BJ (cell line): ENCODE measurements at regions not wholly inside any gene's neighbourhood (a gene's known extent, or its start where the extent isn't known, plus 50 kb on each side); places are given as distances from the start of the nearest gene placed in this dataset.

Experiments used
- CTCF ChIA-PET: fragments of 350-600 bp; formaldehyde crosslinking; extraction: SDS; loops from one replicate; lab custom pipeline; 2021; ENCODE audit warnings: antibody characterized with exemption, inconsistent platforms; lab: Yijun Ruan, JAX
- POLR2A ChIA-PET: fragments of 300-600 bp; sonication (Branson Sonifier 250); formaldehyde crosslinking; extraction: SDS; loops from one replicate; lab custom pipeline; 2021; ENCODE audit warnings: antibody characterized with exemption; lab: Charles Lee
- DNase-seq: peaks from one replicate; pipeline ENCODE4 v3.0.0-alpha.2; 2011; ENCODE audit warnings: low read depth
- H3K27me3 ChIP-seq: 2 replicates; pipeline ENCODE4 v1.6.0; 2011; ENCODE audit warnings: low read length; ENCODE audit not compliant: control insufficient read depth, insufficient read depth
- H3K36me3 ChIP-seq: 2 replicates; pipeline ENCODE4 v1.5.1; 2011; ENCODE audit warnings: low read length; ENCODE audit not compliant: control insufficient read depth, insufficient read depth
- H3K4me3 ChIP-seq: 2 replicates; pipeline ENCODE4 v1.5.1; 2011; ENCODE audit warnings: low read depth, mild to moderate bottlenecking, control low read depth, low read length
- TF ChIP-seq, protein P1 (sequence below): IDR thresholded peaks from 2 replicates; pipeline ENCODE4 v1.5.1; 2011; ENCODE audit warnings: low read depth, mild to moderate bottlenecking, control low read depth, inconsistent platforms, low read length, moderate library complexity; ENCODE audit not compliant: insufficient read depth

DNA sequence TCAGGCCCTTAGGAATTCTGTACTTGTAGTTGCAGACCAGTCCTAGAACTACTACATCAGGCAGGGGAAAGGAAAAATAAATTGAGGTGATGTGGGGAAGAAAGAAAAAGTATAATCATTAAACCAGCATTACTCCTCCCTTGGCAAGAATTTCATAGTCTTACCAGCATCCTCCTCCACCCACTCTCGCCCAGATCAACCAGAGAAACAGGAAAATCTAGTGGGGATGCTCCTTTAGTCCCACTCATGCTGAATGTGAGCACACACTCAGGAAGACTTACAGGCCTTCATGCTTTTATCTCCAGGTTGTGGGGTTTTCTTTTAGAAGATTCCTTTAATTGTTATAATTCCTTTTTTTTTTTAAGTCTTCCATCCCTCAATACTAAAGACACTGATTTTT lies 129.3 kb upstream of the CCDC150 start:
- TF ChIP-seq, protein P1, sequence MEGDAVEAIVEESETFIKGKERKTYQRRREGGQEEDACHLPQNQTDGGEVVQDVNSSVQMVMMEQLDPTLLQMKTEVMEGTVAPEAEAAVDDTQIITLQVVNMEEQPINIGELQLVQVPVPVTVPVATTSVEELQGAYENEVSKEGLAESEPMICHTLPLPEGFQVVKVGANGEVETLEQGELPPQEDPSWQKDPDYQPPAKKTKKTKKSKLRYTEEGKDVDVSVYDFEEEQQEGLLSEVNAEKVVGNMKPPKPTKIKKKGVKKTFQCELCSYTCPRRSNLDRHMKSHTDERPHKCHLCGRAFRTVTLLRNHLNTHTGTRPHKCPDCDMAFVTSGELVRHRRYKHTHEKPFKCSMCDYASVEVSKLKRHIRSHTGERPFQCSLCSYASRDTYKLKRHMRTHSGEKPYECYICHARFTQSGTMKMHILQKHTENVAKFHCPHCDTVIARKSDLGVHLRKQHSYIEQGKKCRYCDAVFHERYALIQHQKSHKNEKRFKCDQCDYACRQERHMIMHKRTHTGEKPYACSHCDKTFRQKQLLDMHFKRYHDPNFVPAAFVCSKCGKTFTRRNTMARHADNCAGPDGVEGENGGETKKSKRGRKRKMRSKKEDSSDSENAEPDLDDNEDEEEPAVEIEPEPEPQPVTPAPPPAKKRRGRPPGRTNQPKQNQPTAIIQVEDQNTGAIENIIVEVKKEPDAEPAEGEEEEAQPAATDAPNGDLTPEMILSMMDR = no peak
- POLR2A ChIA-PET = no interaction called here
- CTCF ChIA-PET = interaction anchor here (0.5 kb wide), 1 partner anchor 458 kb away, joined by 3 read pairs; no protein-coding TSS in a partner anchor
- DNase-seq = no peak
- Histone ChIP-seq H3K36me3 (no peaks in the 10 kb centered on the region), H3K4me3 (no peak overlapping the region), H3K27me3 (no peaks in the 10 kb centered on the region)

DNA sequence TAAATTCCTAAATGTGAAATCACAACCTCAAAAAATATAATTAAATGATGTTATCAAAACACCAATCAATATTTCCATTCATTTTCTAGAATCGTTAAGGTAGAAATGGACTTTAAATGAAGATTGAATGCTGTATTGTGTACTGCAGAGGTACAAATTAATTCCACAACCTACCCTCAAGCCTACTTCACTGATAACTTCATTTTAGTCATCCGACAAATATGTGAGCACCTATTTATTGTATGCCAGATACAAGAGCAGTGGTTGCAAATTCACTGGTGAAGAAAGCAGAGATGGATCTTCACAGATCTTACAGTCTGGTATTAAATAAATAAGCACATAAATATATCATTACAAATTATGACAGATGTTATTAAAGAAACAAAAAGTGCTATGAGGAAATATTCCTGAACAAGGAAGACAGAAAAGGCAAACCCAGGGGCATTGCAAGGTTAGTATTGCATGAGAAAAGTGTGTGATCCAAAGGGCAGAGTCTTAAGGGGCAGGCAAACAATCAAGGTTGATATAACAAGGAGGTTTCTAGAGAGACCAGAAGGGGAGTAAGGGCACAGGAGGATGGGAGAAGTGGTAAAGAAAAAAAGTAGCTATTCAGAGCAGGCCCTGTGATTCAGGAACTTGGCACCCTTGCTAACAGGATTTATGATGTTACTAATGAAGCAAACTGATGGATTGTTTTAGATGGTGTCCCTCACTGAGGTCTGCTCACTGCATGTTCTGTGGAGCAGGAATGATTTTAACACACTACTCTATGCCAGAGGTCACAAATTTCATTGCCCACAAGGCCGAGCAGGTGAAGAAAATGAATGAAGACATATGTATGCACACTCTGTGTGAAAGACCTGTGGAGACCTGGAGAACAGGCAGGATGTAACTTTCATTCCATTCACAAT lies 128.0 kb upstream of the CCDC150 start:
- DNase-seq = no peak
- Histone ChIP-seq H3K4me3 (no peak overlapping the region), H3K27me3 (no peaks in the 10 kb centered on the region), H3K36me3 (no peaks in the 10 kb centered on the region)
- TF ChIP-seq, protein P1 = no peak
- ChIA-PET POLR2A (no interaction called here), CTCF (interaction anchor here (0.6 kb wide), 1 partner anchor 1048 kb away, joined by 4 read pairs; no protein-coding TSS in a partner anchor)

DNA sequence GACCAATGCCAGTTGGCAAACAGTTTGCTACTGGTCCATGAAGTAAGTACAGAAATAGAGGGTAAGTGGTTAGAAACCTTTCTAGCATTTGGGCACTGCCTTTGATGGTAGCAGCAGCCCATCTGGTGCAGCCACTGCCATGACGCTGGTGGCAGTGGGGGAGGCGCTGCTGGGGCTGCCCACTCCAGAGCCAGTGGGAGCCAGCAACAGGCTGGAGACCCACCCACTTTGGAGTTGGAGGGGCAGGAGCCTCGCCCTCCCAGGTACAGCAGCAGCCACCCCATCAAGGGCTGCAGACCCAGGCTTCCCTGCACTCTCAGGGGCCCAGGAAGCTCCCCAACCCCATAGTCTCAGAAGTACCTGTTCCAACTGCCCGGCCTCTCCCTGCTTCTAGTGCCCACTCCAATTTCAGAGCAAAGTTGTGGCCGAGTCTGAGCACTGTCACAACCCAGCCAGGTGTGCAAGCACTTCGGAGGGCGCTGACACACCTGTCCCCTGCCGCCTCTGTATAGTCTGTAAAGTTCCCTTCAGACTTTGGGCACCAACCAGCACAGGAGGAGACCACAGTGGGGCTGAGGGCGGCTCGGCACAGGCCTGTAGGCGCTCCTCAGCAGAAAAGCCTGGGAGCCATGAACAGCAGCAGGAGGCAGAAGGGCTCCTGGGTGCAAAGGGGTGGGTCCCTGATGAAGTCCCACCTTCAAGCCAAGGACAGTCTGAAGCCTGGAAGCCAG lies 125.6 kb upstream of the CCDC150 start:
- POLR2A ChIA-PET = no interaction called here
- no peak for DNase-seq
- H3K27me3 ChIP-seq = no peaks in the 10 kb centered on the region
- H3K4me3 ChIP-seq = no peak overlapping the region
- H3K36me3 ChIP-seq = no peaks in the 10 kb centered on the region
- TF ChIP-seq, protein P1 = no peak
- CTCF ChIA-PET = no interaction called here

DNA sequence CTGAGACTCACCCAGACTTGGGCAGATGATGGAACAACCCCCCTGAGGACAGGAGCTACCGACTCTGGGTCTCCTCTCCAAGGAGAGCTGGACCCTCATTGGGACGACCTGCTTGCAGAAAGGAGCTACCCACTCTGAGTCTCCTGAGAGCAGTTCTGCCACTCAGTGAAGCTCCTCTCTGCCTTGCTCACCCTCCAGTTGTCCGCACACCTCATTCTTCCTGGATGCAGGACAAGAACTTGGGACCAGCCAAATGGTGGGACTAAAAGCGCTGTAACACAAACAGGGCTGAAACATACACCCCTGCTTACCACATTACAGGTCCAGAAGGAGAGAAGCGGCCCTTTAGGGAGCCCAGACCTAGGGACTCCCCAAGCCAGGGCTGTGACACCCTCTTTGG lies 124.9 kb upstream of the CCDC150 start:
- Histone ChIP-seq H3K36me3 (no peaks in the 10 kb centered on the region), H3K4me3 (no peak overlapping the region), H3K27me3 (no peaks in the 10 kb centered on the region)
- TF ChIP-seq, protein P1 = no peak
- DNase-seq = no peak
- CTCF ChIA-PET = no interaction called here
- POLR2A ChIA-PET = no interaction called here

DNA sequence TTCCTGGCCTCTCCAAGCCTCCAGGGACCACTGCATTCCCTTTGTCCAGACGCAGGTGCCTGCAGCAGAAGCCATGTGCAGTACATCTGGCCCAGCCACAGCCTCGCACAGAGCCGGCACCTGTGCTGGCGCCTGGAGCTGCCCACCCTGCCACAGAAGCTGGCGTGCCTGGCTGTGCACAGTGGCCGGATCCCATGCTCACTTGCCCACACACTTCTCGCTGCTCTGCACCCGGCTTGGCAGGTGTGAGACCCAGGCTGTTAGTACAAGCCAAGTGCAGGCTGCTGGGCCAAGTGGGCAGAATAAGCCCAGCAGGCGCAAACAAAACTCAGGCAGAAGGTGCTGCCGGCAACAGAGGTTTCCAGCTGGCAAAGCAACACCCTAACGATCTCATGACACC lies 124.5 kb upstream of the CCDC150 start:
- DNase-seq = no peak
- no peaks in the 10 kb centered on the region for H3K27me3 ChIP-seq
- ChIA-PET POLR2A (no interaction called here), CTCF (no interaction called here)
- TF ChIP-seq, protein P1 = no peak
- H3K36me3 ChIP-seq = no peaks in the 10 kb centered on the region
- no peak overlapping the region for H3K4me3 ChIP-seq
